Stimulated activated CD4-positive, alpha-beta T cell treated with anti-CD3 and anti-CD28 coated beads, Interleukin-12 subunit alpha, Interleukin-12 subunit beta, amount 100 ng/mL, for 48 hours (primary cell): ENCODE measurements at regions not wholly inside any gene's neighbourhood (a gene's known extent, or its start where the extent isn't known, plus 50 kb on each side); places are given as distances from the start of the nearest gene placed in this dataset.

Experiments used
- DNase-seq, 3 donors: peaks; one replicate each; pipeline ENCODE4 v3.0.0-alpha.2; 2020; ENCODE audit warnings: low read depth in 2 of 3, low spot score in 1 of 3

- no peak for DNase-seq
Observed at GRCh38 chr12:127268706-127269425, 998.1 kb upstream of the TMEM132C start.

- no peak for DNase-seq
Observed at GRCh38 chr12:127270193-127270592, 996.8 kb upstream of the TMEM132C start.

GRCh38 chr12:127271776-127272175 is 995.2 kb upstream of the TMEM132C start:
- no peak for DNase-seq

GRCh38 chr12:127272864-127273263 is 994.1 kb upstream of the TMEM132C start:
- DNase-seq, result no peak

- no peak for DNase-seq
Observed at GRCh38 chr12:127273626-127274025, 993.3 kb upstream of the TMEM132C start.

- no peak for DNase-seq
Observed at GRCh38 chr12:127275416-127275815, 991.6 kb upstream of the TMEM132C start.

GRCh38 chr12:127277882-127278281 is 989.1 kb upstream of the TMEM132C start:
- no peak for DNase-seq

- no peak for DNase-seq
Observed at GRCh38 chr12:127278351-127278750, 988.6 kb upstream of the TMEM132C start.

GRCh38 chr12:127280393-127281275 is 986.3 kb upstream of the TMEM132C start:
- DNase-seq, result peak; percentile 54 to 72 (median 67)

- DNase-seq, result no peak
Observed at GRCh38 chr12:127282786-127283565, 984.0 kb upstream of the TMEM132C start.

GRCh38 chr12:127284021-127284420 is 982.9 kb upstream of the TMEM132C start:
- DNase-seq, result no peak

GRCh38 chr12:127284870-127285431 is 982.0 kb upstream of the TMEM132C start:
- no peak for DNase-seq

GRCh38 chr12:127286281-127286680 is 980.7 kb upstream of the TMEM132C start:
- DNase-seq, result no peak

- DNase-seq, result no peak
Observed at GRCh38 chr12:127287256-127287655, 979.7 kb upstream of the TMEM132C start.

- DNase-seq, result no peak
Observed at GRCh38 chr12:127290251-127290650, 976.7 kb upstream of the TMEM132C start.

GRCh38 chr12:127292736-127293135 is 974.2 kb upstream of the TMEM132C start:
- no peak for DNase-seq

GRCh38 chr12:127293507-127294310 is 973.3 kb upstream of the TMEM132C start:
- DNase-seq, result peak; percentile 13 to 22 (median 21)

GRCh38 chr12:127294651-127295210 is 972.2 kb upstream of the TMEM132C start:
- DNase-seq, result no peak

- no peak for DNase-seq
Observed at GRCh38 chr12:127295630-127296029, 971.3 kb upstream of the TMEM132C start.

GRCh38 chr12:127296591-127296990 is 970.4 kb upstream of the TMEM132C start:
- DNase-seq, result no peak
